HG03097 (cell line): ENCODE measurements at regions not wholly inside any gene's neighbourhood (a gene's known extent, or its start where the extent isn't known, plus 50 kb on each side); places are given as distances from the start of the nearest gene placed in this dataset.

Source experiments
- ATAC-seq: cut with Tn5 transposase; IDR thresholded peaks from one replicate; pipeline ENCODE4 v1.9.1; 2021; ENCODE audit not compliant: unreplicated experiment, low FRiP score

- no peak for ATAC-seq
These were observed 885.5 kb upstream of the FBXO33 start for GRCh38 chr14:40317690-40318089.

GRCh38 chr14:40312296-40312695 lies 880.1 kb upstream of the FBXO33 start:
- no peak for ATAC-seq

- no peak for ATAC-seq
These were observed 876.9 kb upstream of the FBXO33 start for GRCh38 chr14:40309124-40309523.

- no peak for ATAC-seq
These were observed 876.0 kb upstream of the FBXO33 start for GRCh38 chr14:40308240-40308639.

GRCh38 chr14:40296821-40297220 lies 864.6 kb upstream of the FBXO33 start:
- no peak for ATAC-seq

- no peak for ATAC-seq
These were observed 860.4 kb upstream of the FBXO33 start for GRCh38 chr14:40292664-40293063.

- ATAC-seq: no peak
These were observed 850.0 kb upstream of the FBXO33 start for GRCh38 chr14:40282196-40282595.

GRCh38 chr14:40280652-40281051 lies 848.4 kb upstream of the FBXO33 start:
- ATAC-seq: no peak

GRCh38 chr14:40273417-40273816 lies 841.2 kb upstream of the FBXO33 start:
- ATAC-seq: no peak

- ATAC-seq: no peak
These were observed 839.2 kb upstream of the FBXO33 start for GRCh38 chr14:40271480-40271879.

GRCh38 chr14:40269436-40269835 lies 837.2 kb upstream of the FBXO33 start:
- ATAC-seq: no peak

- ATAC-seq: no peak
These were observed 836.0 kb upstream of the FBXO33 start for GRCh38 chr14:40268236-40268635.

- no peak for ATAC-seq
These were observed 832.9 kb upstream of the FBXO33 start for GRCh38 chr14:40265096-40265495.

- no peak for ATAC-seq
These were observed 820.7 kb upstream of the FBXO33 start for GRCh38 chr14:40252817-40253447.

- no peak for ATAC-seq
These were observed 816.4 kb upstream of the FBXO33 start for GRCh38 chr14:40248671-40249070.

- no peak for ATAC-seq
These were observed 808.1 kb upstream of the FBXO33 start for GRCh38 chr14:40240245-40240859.

GRCh38 chr14:40232302-40232701 lies 800.1 kb upstream of the FBXO33 start:
- ATAC-seq: no peak

- no peak for ATAC-seq
These were observed 797.4 kb upstream of the FBXO33 start for GRCh38 chr14:40229676-40230075.

GRCh38 chr14:40222996-40223395 lies 790.8 kb upstream of the FBXO33 start:
- ATAC-seq: no peak

- no peak for ATAC-seq
These were observed 789.2 kb upstream of the FBXO33 start for GRCh38 chr14:40221428-40221827.

- ATAC-seq: no peak
These were observed 786.8 kb upstream of the FBXO33 start for GRCh38 chr14:40219032-40219431.

GRCh38 chr14:40218282-40218941 lies 786.2 kb upstream of the FBXO33 start:
- ATAC-seq: no peak
